A172 (cell line): ENCODE measurements at regions not wholly inside any gene's neighbourhood (a gene's known extent, or its start where the extent isn't known, plus 50 kb on each side); places are given as distances from the start of the nearest gene placed in this dataset.

Source experiments
- DNase-seq: peaks from one replicate; pipeline ENCODE4 v3.0.0-alpha.2; 2015; ENCODE audit warnings: low spot score

GRCh38 chr11:123257370-123257769 lies 62.3 kb upstream of the CLMP start:
- no peak for DNase-seq

- DNase-seq = no peak
Observed at GRCh38 chr11:123255909-123256308, 60.9 kb upstream of the CLMP start.

- no peak for DNase-seq
Observed at GRCh38 chr11:123254357-123254756, 59.3 kb upstream of the CLMP start.

DNA sequence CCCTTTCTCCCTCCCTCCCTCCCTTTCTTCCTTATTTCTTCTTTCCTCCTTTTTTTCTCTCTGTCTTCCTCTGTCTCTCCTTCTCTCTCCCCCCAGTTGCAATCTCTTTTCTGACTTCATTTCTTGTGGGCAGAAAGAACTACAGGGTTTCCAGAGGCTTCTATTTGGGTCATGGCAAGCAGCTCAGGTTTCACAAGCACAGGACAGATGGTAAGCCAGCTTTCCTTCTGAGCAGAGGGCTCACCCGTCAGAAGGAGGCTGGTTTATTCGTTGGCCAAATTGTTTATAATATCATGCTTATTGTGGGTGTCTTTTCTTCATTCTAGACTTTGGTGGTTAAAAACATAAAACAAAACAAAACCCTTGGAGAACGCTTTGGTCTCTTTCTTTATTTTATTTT lies 58.9 kb upstream of the CLMP start:
- DNase-seq = no peak

GRCh38 chr11:123253223-123253622 lies 58.2 kb upstream of the CLMP start:
- DNase-seq = no peak

GRCh38 chr11:123251657-123252344 lies 56.8 kb upstream of the CLMP start:
- no peak for DNase-seq

DNA sequence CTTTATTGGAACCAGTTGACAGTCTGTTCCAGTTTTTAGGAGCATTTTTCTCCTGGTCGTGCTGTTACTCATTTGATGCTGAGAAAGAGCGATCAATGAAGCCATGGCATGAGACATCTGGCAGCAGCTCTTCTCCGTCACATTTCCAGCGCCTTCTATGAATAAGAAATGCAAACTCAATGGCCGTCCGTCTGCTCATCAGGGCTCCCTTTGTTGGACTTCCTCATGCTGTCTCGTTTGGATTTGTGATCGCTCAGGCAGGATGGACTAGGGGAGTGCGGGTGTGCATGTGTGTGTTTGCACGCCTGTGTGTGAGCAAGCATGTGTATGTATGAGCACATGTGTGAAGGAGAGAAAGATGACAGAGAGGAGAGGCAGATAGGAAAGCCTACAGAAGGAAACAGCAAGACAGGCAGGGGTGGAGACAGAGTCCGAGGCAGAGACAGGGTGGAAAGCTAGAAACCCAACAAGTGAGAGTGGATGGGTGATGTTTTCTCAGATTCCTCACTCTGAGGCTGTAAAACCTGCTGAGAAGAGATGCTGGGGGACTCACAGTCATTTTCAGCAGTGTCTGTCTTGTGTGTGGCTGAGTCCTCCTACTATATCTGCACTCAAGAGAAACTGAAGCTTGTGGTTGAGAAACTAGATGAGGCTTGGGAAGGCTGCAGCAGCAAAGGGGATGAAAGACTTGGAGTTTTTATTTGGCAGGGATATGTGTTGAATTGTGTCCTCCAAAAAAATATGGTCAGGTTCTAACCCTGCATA lies 56.0 kb upstream of the CLMP start:
- DNase-seq = no peak

GRCh38 chr11:123249354-123249753 lies 54.3 kb upstream of the CLMP start:
- peak; percentile 4 for DNase-seq

DNA sequence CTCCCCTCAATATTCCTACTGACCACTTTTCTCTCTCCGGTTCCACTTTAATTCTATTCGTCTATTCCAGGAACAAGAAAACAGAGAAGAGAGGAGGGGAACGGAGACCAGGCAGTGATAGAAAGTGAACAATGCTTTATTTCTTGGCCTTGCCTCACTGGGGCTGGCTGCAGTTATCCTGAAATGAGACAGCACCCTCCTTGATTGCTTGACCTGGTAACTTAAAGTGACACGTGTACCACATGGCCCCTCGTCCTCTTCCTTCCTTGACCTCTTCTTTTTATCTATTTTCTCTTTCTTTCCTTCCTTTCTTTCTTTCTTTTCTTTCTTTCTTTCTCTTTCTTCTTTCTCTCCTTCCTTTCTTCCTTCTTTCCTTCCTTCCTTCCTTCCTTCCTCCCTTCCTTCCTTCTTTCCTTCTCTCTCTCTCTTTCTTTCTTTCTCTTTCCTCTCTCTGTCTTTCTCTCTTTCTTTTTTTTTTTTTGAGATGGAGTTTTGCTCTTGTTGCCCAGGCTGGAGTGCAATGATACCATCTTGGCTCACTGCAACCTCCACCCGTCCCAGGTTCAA lies 52.8 kb upstream of the CLMP start:
- DNase-seq = no peak

- no peak for DNase-seq
Observed at GRCh38 chr11:123247496-123247799, 52.4 kb upstream of the CLMP start.

DNA sequence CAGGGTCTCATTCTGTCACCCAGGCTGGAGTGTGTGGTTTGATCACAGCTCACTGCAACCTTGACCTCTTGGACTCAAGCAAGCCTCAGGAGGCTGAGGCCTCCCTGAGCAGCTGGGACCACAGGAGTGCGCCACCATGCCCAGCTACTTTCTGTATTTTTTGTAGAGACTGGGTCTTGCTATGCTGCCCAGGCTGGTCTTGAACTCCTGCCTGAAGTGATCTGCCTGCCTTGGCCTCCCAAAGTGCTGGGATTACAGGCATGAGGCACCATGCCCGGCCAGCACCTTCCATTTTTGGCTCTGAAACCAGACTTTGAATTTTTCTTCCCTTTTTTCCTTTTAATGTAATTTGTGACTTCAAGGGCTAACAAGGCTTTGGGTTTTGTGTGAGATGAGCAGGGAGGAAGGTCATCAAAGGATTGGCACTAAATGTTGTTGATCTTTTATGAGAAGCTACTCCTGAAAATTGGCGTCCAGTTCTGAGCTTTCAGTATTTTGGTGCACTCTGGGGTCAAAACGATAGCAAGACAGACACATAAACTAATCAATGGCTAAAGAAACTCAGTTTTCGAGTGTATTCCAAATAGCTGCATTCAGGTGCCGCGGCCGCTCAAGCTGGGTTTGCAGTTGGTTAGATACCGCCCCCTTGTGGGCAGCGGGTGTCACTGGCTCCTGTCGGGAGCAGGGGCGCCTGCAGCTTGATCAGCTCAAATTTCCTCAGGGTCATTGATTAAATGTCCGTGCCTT lies 51.9 kb upstream of the CLMP start:
- DNase-seq = peak; percentile 44

DNA sequence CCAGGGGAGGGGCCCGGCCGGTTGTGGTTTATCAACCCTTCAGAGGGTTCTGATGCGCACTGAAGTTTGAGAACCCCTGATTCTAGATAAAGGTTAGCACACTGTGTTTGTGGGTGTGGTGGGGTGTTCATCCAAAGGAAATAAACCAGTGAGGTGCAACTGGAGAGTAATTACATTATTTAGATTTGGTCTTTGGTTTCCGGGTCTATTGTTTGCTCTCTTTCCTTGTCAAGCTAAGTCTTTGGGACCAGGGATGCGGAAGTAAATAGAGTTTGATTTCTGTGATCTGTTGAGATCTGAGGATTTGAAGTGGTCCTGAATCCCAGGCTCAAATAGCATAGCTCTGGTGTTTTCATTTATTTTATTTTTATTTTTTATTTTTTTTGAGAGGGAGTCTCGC lies 50.5 kb upstream of the CLMP start:
- no peak for DNase-seq
